Keratinocyte (primary cell): ENCODE measurements at regions not wholly inside any gene's neighbourhood (a gene's known extent, or its start where the extent isn't known, plus 50 kb on each side); places are given as distances from the start of the nearest gene placed in this dataset.

Experiments
- DNase-seq: peaks from one replicate; pipeline ENCODE4 v3.0.0-alpha.2; 2011; ENCODE audit warnings: low read depth, missing footprints, low spot score
- FAIRE-seq: peaks from 2 replicates; lab custom pipeline; 2011; peaks lifted over from hg19 to GRCh38; lab: Jason Lieb, UNC
- H2AFZ ChIP-seq: 2 replicates; pipeline ENCODE4 v1.6.0; 2012; ENCODE audit warnings: low read length, control low read depth, inconsistent platforms; ENCODE audit not compliant: control insufficient read depth
- H3K27ac ChIP-seq: 2 replicates; pipeline ENCODE4 v1.5.1; 2011; ENCODE audit warnings: low read length; ENCODE audit not compliant: control insufficient read depth, insufficient read depth
- H3K27me3 ChIP-seq: 3 replicates; pipeline ENCODE4 v1.6.0; 2011; ENCODE audit warnings: low read length; ENCODE audit not compliant: control insufficient read depth, insufficient read depth; ENCODE audit errors: extremely low read depth
- H3K36me3 ChIP-seq, 2 experiments: 2 replicates in 1 of 2; 3 replicates in 1 of 2; pipeline ENCODE4 v1.5.1; 2011; ENCODE audit warnings: low read length in 2 of 2, mild to moderate bottlenecking in 1 of 2; ENCODE audit not compliant: control insufficient read depth in 2 of 2, insufficient read depth in 2 of 2; ENCODE audit errors: extremely low read depth in 1 of 2
- H3K4me1 ChIP-seq: 3 replicates; pipeline ENCODE4 v1.5.1; 2011; ENCODE audit warnings: low read length; ENCODE audit not compliant: control insufficient read depth, insufficient read depth; ENCODE audit errors: extremely low read depth
- H3K4me2 ChIP-seq: 3 replicates; pipeline ENCODE4 v1.6.0; 2011; ENCODE audit warnings: low read depth, low read length; ENCODE audit not compliant: control insufficient read depth, insufficient read depth; ENCODE audit errors: extremely low read depth
- H3K4me3 ChIP-seq, 3 experiments: fragments of 200-600 bp in 1 of 3; sonication (generic) in 1 of 3; 2 replicates in 2 of 3; 3 replicates in 1 of 3; pipeline ENCODE4 v1.5.1; 2011 to 2016; ENCODE audit warnings: low read length in 3 of 3, mild to moderate bottlenecking in 3 of 3, control low read depth in 2 of 3, inconsistent platforms in 1 of 3, low read depth in 1 of 3, mixed read lengths in 1 of 3, mixed run types in 1 of 3, moderate library complexity in 1 of 3; ENCODE audit not compliant: control insufficient read depth in 2 of 3, insufficient read depth in 2 of 3; ENCODE audit errors: extremely low read depth in 1 of 3
- H3K79me2 ChIP-seq: 2 replicates; pipeline ENCODE4 v1.6.0; 2012; ENCODE audit warnings: low read length; ENCODE audit not compliant: control insufficient read depth, insufficient read depth
- H3K9ac ChIP-seq: 3 replicates; pipeline ENCODE4 v1.6.0; 2011; ENCODE audit warnings: low read length; ENCODE audit not compliant: control insufficient read depth, insufficient read depth; ENCODE audit errors: extremely low read depth
- H3K9me1 ChIP-seq: 3 replicates; pipeline ENCODE4 v1.6.0; 2011; ENCODE audit warnings: low read length; ENCODE audit not compliant: control insufficient read depth, insufficient read depth; ENCODE audit errors: extremely low read depth
- H3K9me3 ChIP-seq: 2 replicates; pipeline ENCODE4 v1.5.1; 2012; ENCODE audit warnings: low read depth, low read length; ENCODE audit not compliant: control insufficient read depth
- H4K20me1 ChIP-seq: 3 replicates; pipeline ENCODE4 v1.6.0; 2011; ENCODE audit warnings: low read length; ENCODE audit not compliant: control insufficient read depth, insufficient read depth; ENCODE audit errors: extremely low read depth
- CTCF ChIP-seq, 3 experiments: IDR thresholded peaks in 1 of 3; conservative IDR thresholded peaks in 1 of 3; optimal IDR thresholded peaks in 1 of 3; 2 replicates in 2 of 3; 3 replicates in 1 of 3; pipeline versions ENCODE3 to v1.5.1; 2011; ENCODE audit warnings: low read length in 3 of 3, mild to moderate bottlenecking in 3 of 3, moderate library complexity in 2 of 3, control low read depth in 1 of 3, inconsistent platforms in 1 of 3; ENCODE audit not compliant: insufficient read depth in 2 of 3; ENCODE audit errors: extremely low read depth in 1 of 3
- EZH2 ChIP-seq: IDR thresholded peaks from one replicate; pipeline ENCODE4 v1.6.1; 2012; ENCODE audit warnings: inconsistent platforms, mild to moderate bottlenecking, low read length, moderate library complexity
- dilution Hi-C: fragments of 300-500 bp; cut with MboI; formaldehyde crosslinking; loops from one replicate; pipeline ENCODE4 v1.7.0; 2020; ENCODE audit warnings: low sequenced_read_pairs; ENCODE audit not compliant: extremely low pct_ligation_motif_present

DNA sequence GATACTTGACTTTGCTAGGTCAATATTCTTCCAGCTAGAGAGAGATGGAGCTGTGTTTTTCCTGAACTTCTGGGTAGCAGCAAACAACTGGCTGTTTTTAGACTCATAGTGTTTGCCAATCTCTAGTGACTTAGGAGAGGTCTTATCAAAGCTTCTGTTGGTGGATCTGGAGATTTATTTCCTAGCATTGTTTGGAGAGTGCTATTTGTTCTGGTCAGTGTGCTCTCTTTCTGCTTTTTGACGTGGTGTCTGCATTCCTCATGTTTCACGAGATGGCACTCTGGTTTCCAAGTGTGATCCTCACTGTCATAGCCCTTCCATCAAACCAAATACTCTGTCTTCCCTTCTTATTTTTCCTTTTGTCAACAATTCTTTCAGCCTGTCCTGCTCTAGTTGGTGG is 88.6 kb upstream of the DAZL start:
- Histone ChIP-seq H3K9me3 (no peaks in the 10 kb centered on the region), H4K20me1 (no peaks in the 10 kb centered on the region), H3K27ac (no peak overlapping the region), H3K4me1 (no peaks in the 10 kb centered on the region), H2AFZ (no peak overlapping the region), H3K36me3 (no peaks in the 10 kb centered on the region), H3K9me1 (no peaks in the 10 kb centered on the region), H3K27me3 (no peaks in the 10 kb centered on the region), H3K4me2 (no peak overlapping the region), H3K4me3 (no peak overlapping the region), H3K79me2 (no peaks in the 10 kb centered on the region), H3K9ac (no peak overlapping the region)
- dilution Hi-C loops = no loop called here
- no peak for DNase-seq
- TF ChIP-seq CTCF (optimal IDR thresholded peaks at IDR 0.05 in 1 of 3, IDR thresholded peaks at IDR 0.05 in 1 of 3, conservative IDR thresholded peaks at IDR 0.05 in 1 of 3; ENCODE audit: extremely low read depth in 1 of 3, insufficient read depth in 2 of 3, low read length in 3 of 3) (no peak), EZH2 (no peak)
- FAIRE-seq = no peak

DNA sequence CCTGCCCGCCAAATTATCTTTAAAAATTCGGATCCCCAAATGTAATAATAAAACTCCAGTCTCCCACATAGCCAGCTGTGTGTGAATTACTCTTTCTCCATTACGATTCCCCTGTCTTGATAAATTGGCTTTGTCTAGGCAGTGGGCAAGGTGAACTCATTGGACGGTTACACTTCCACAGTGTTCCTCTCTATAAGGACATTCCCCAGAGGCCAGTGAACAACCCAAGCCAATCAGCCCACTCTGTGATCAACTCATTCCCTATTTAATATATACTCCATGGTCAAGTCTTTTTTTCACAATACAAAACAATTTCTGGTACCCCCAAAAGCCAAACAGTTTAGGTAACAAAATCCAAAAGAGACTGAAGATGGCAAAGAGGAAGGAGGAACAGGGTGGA is 90.5 kb upstream of the DAZL start:
- H3K9ac ChIP-seq = no peak overlapping the region
- no peaks in the 10 kb centered on the region for H4K20me1 ChIP-seq
- H3K27ac ChIP-seq = no peak overlapping the region
- no peaks in the 10 kb centered on the region for H3K4me1 ChIP-seq
- dilution Hi-C loops = no loop called here
- no peaks in the 10 kb centered on the region for H3K9me1 ChIP-seq
- FAIRE-seq (no peak), DNase-seq (no peak)
- TF ChIP-seq EZH2 (no peak), CTCF (optimal IDR thresholded peaks at IDR 0.05 in 1 of 3, IDR thresholded peaks at IDR 0.05 in 1 of 3, conservative IDR thresholded peaks at IDR 0.05 in 1 of 3; ENCODE audit: extremely low read depth in 1 of 3, insufficient read depth in 2 of 3, low read length in 3 of 3) (no peak)
- no peak overlapping the region for H3K4me3 ChIP-seq
- H3K27me3 ChIP-seq = no peaks in the 10 kb centered on the region
- H3K4me2 ChIP-seq = no peak overlapping the region
- H3K79me2 ChIP-seq = no peaks in the 10 kb centered on the region
- no peaks in the 10 kb centered on the region for H3K9me3 ChIP-seq
- H2AFZ ChIP-seq = no peak overlapping the region
- H3K36me3 ChIP-seq = no peaks in the 10 kb centered on the region
